ENCODE measurements at regions not wholly inside any gene's neighbourhood (a gene's known extent, or its start where the extent isn't known, plus 50 kb on each side); places are given as distances from the start of the nearest gene placed in this dataset.

GRCh38 chrX:10051866-10052480 lies 84.8 kb downstream of the CLDN34 start:
- POLR2A ChIA-PET: no interaction called here
- Histone ChIP-seq H3K79me2 (ENCODE audit: insufficient read depth, low read length) (no peaks in the 10 kb centered on the region), H3K4me3 (replicated peaks in 1 of 3; ENCODE audit: insufficient read depth in 1 of 3, low read depth in 2 of 3, low read length in 3 of 3) (no peak overlapping the region), H3K4me2 (ENCODE audit: low read depth, low read length) (no peak overlapping the region), H4K20me1 (ENCODE audit: insufficient read depth, low read length) (no peaks in the 10 kb centered on the region), H3K4me1 (ENCODE audit: insufficient read depth, low read length) (no peaks in the 10 kb centered on the region), H3K27me3 (ENCODE audit: control insufficient read depth in 1 of 2, insufficient read depth in 2 of 2, low read length in 2 of 2) (no peaks in the 10 kb centered on the region), H3K36me3 (replicated peaks in 1 of 2; ENCODE audit: control insufficient read depth in 1 of 2, insufficient read depth in 2 of 2, low read length in 2 of 2) (no peaks in the 10 kb centered on the region), H3K27ac (ENCODE audit: extremely low read length, insufficient read depth, low read length) (no peak overlapping the region), H2AFZ (ENCODE audit: low read length) (no peak overlapping the region), H3K9ac (ENCODE audit: insufficient read depth, low read depth, low read length) (no peak overlapping the region), H3K9me3 (ENCODE audit: low read length) (no peaks in the 10 kb centered on the region)
- in situ Hi-C loops (cut with HindIII; ENCODE audit: extremely low pct_ligation_motif_present, low pct_unique_long_range_greater_than_20kb) (no loop called here), intact Hi-C loops (cut with micrococcal nuclease; ENCODE audit: unreplicated experiment) (no loop called here)
- TF ChIP-seq, protein P1, sequence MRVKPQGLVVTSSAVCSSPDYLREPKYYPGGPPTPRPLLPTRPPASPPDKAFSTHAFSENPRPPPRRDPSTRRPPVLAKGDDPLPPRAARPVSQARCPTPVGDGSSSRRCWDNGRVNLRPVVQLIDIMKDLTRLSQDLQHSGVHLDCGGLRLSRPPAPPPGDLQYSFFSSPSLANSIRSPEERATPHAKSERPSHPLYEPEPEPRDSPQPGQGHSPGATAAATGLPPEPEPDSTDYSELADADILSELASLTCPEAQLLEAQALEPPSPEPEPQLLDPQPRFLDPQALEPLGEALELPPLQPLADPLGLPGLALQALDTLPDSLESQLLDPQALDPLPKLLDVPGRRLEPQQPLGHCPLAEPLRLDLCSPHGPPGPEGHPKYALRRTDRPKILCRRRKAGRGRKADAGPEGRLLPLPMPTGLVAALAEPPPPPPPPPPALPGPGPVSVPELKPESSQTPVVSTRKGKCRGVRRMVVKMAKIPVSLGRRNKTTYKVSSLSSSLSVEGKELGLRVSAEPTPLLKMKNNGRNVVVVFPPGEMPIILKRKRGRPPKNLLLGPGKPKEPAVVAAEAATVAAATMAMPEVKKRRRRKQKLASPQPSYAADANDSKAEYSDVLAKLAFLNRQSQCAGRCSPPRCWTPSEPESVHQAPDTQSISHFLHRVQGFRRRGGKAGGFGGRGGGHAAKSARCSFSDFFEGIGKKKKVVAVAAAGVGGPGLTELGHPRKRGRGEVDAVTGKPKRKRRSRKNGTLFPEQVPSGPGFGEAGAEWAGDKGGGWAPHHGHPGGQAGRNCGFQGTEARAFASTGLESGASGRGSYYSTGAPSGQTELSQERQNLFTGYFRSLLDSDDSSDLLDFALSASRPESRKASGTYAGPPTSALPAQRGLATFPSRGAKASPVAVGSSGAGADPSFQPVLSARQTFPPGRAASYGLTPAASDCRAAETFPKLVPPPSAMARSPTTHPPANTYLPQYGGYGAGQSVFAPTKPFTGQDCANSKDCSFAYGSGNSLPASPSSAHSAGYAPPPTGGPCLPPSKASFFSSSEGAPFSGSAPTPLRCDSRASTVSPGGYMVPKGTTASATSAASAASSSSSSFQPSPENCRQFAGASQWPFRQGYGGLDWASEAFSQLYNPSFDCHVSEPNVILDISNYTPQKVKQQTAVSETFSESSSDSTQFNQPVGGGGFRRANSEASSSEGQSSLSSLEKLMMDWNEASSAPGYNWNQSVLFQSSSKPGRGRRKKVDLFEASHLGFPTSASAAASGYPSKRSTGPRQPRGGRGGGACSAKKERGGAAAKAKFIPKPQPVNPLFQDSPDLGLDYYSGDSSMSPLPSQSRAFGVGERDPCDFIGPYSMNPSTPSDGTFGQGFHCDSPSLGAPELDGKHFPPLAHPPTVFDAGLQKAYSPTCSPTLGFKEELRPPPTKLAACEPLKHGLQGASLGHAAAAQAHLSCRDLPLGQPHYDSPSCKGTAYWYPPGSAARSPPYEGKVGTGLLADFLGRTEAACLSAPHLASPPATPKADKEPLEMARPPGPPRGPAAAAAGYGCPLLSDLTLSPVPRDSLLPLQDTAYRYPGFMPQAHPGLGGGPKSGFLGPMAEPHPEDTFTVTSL (CRISPR knock-in tag; IDR thresholded peaks at IDR 0.05; ENCODE audit: borderline replicate concordance): no peak
- TF ChIP-seq ZSCAN9 (CRISPR knock-in tag; IDR thresholded peaks at IDR 0.05; ENCODE audit: borderline replicate concordance): no peak
- no peak for TF ChIP-seq ZNF276 (CRISPR knock-in tag; IDR thresholded peaks at IDR 0.05; ENCODE audit: low read depth)
- no peak for TF ChIP-seq REXO4 (CRISPR knock-in tag; IDR thresholded peaks at IDR 0.05; ENCODE audit: borderline replicate concordance)
- no peak for TF ChIP-seq ARNT (IDR thresholded peaks at IDR 0.05)
- ATAC-seq (no peak), DNase-seq (ENCODE audit: low spot score) (no peak), FAIRE-seq (no peak)
- no TSS peak for BruUV-seq (replicated peaks)
- WGBS (ENCODE audit: low lambda C conversion rate): 85% methylated on average over 2 of the region's 5 CpGs
- CTCF ChIA-PET (ENCODE audit: low intra/inter-chr PET ratio, low total read pairs): no interaction called here
